GM12864 (cell line): ENCODE measurements at regions not wholly inside any gene's neighbourhood (a gene's known extent, or its start where the extent isn't known, plus 50 kb on each side); places are given as distances from the start of the nearest gene placed in this dataset.

ENCODE experiments used
- DNase-seq: peaks from one replicate; pipeline ENCODE4 v3.0.0-alpha.2; 2011; ENCODE audit warnings: low read depth
- H3K4me3 ChIP-seq: 2 replicates; pipeline ENCODE4 v1.5.1; 2011; ENCODE audit warnings: mild to moderate bottlenecking, low read depth, low read length, control low read depth
- CTCF ChIP-seq: IDR thresholded peaks from 2 replicates; pipeline ENCODE4 v1.5.1; 2011; ENCODE audit warnings: low read depth, mild to moderate bottlenecking, moderate library complexity, low read length, control low read depth, inconsistent platforms; ENCODE audit errors: missing control alignments

- no peak for DNase-seq
- no peak for TF ChIP-seq CTCF
- H3K4me3 ChIP-seq, result no peak overlapping the region
Measured at GRCh38 chr17:70319516-70319915, 150.2 kb downstream of the KCNJ2 start.

GRCh38 chr17:70320673-70321345, 151.5 kb downstream of the KCNJ2 start:
- DNase-seq, result no peak
- no peak for TF ChIP-seq CTCF
- no peak overlapping the region for H3K4me3 ChIP-seq

- no peak for DNase-seq
- TF ChIP-seq CTCF, result no peak
- no peak overlapping the region for H3K4me3 ChIP-seq
Measured at GRCh38 chr17:70321352-70321751, 152.0 kb downstream of the KCNJ2 start.

GRCh38 chr17:70323269-70323668, 153.9 kb downstream of the KCNJ2 start:
- no peak for DNase-seq
- TF ChIP-seq CTCF, result no peak
- no peak overlapping the region for H3K4me3 ChIP-seq

- no peak overlapping the region for H3K4me3 ChIP-seq
- TF ChIP-seq CTCF, result no peak
- no peak for DNase-seq
Measured at GRCh38 chr17:70324031-70324430, 154.7 kb downstream of the KCNJ2 start.

GRCh38 chr17:70327279-70327678, 157.9 kb downstream of the KCNJ2 start:
- no peak for TF ChIP-seq CTCF
- no peak overlapping the region for H3K4me3 ChIP-seq
- DNase-seq, result no peak

GRCh38 chr17:70327723-70328122, 158.4 kb downstream of the KCNJ2 start:
- H3K4me3 ChIP-seq, result no peak overlapping the region
- no peak for DNase-seq
- no peak for TF ChIP-seq CTCF
